H1 (cell line): ENCODE measurements at regions not wholly inside any gene's neighbourhood (a gene's known extent, or its start where the extent isn't known, plus 50 kb on each side); places are given as distances from the start of the nearest gene placed in this dataset.

ENCODE experiments used
- CTCF ChIA-PET: fragments of 300-600 bp; sonication (Branson Sonifier 250); formaldehyde crosslinking; loops from one replicate; lab custom pipeline; 2021; ENCODE audit not compliant: partially characterized antibody; lab: Charles Lee
- POLR2A ChIA-PET: fragments of 300-600 bp; sonication (Branson Sonifier 250); formaldehyde crosslinking; loops from one replicate; lab custom pipeline; 2021; ENCODE audit warnings: inconsistent platforms; ENCODE audit not compliant: partially characterized antibody; lab: Charles Lee
- DNase-seq, 2 experiments: peaks; one replicate each; pipeline versions ENCODE4 v3.0.0 to v3.0.0-alpha.2; 2010 to 2022; ENCODE audit warnings: low spot score in 2 of 2, low read depth in 1 of 2, mixed read lengths in 1 of 2
- FAIRE-seq: peaks from 2 replicates; lab custom pipeline; 2011; peaks lifted over from hg19 to GRCh38; lab: Jason Lieb, UNC
- H2AFZ ChIP-seq: 2 replicates; pipeline ENCODE4 v1.8.1; 2012; ENCODE audit warnings: low read length, inconsistent platforms
- H2AK5ac ChIP-seq: 2 replicates; pipeline ENCODE4 v1.6.1; 2013; ENCODE audit warnings: low read depth, low read length
- H2BK120ac ChIP-seq: replicated peaks from 2 replicates; pipeline ENCODE3; 2013; ENCODE audit warnings: low read depth, low read length, inconsistent platforms
- H2BK12ac ChIP-seq: 2 replicates; pipeline ENCODE4 v1.6.1; 2013; ENCODE audit warnings: low read depth, low read length
- H2BK15ac ChIP-seq: 2 replicates; pipeline ENCODE4 v1.6.1; 2013; ENCODE audit warnings: low read length
- H2BK20ac ChIP-seq: 2 replicates; pipeline ENCODE4 v1.6.1; 2013; ENCODE audit warnings: low read length
- H2BK5ac ChIP-seq: 2 replicates; pipeline ENCODE4 v1.6.1; 2013; ENCODE audit warnings: low read depth, low read length
- H3K14ac ChIP-seq: 2 replicates; pipeline ENCODE4 v1.6.1; 2013; ENCODE audit warnings: inconsistent platforms; ENCODE audit not compliant: insufficient read length
- H3K18ac ChIP-seq: 2 replicates; pipeline ENCODE4 v1.6.1; 2013; ENCODE audit warnings: low read length; ENCODE audit errors: extremely low read depth
- H3K23ac ChIP-seq: 2 replicates; pipeline ENCODE4 v1.6.1; 2013; ENCODE audit warnings: inconsistent platforms; ENCODE audit not compliant: insufficient read length
- H3K23me2 ChIP-seq: 2 replicates; pipeline ENCODE4 v1.6.1; 2013; ENCODE audit warnings: low read depth, low read length
- H3K27ac ChIP-seq: 2 replicates; pipeline ENCODE4 v1.6.1; 2011; ENCODE audit warnings: low read depth, low read length, inconsistent platforms
- H3K27me3 ChIP-seq, 4 experiments: replicated peaks in 1 of 4; 1 replicate in 1 of 4; 2 replicates in 3 of 4; pipeline versions ENCODE4 v1.6.1 to v1.8.1; 2011 to 2013; ENCODE audit warnings: low read length in 3 of 4, mild to moderate bottlenecking in 3 of 4, inconsistent platforms in 2 of 4, mixed read lengths in 2 of 4, moderate library complexity in 1 of 4; ENCODE audit not compliant: control insufficient read depth in 3 of 4, insufficient read depth in 3 of 4; ENCODE audit errors: extremely low read depth in 1 of 4
- H3K36me3 ChIP-seq, 4 experiments: 2 replicates each; pipeline versions ENCODE4 v1.6.1 to v1.8.1; 2011 to 2013; ENCODE audit warnings: mild to moderate bottlenecking in 4 of 4, low read length in 3 of 4, moderate library complexity in 2 of 4, control low read depth in 1 of 4, inconsistent platforms in 1 of 4; ENCODE audit not compliant: insufficient read depth in 4 of 4, control insufficient read depth in 2 of 4
- H3K4ac ChIP-seq: replicated peaks from 2 replicates; pipeline ENCODE3; 2013; ENCODE audit warnings: low read length, low read depth, mixed read lengths, inconsistent platforms; ENCODE audit not compliant: insufficient read length
- H3K4me1 ChIP-seq, 4 experiments: replicated peaks in 1 of 4; 1 replicate in 1 of 4; 2 replicates in 3 of 4; pipeline versions ENCODE4 v1.6.1 to v1.8.1; 2011 to 2013; ENCODE audit warnings: low read length in 3 of 4, inconsistent platforms in 2 of 4, mixed read lengths in 1 of 4; ENCODE audit not compliant: insufficient read depth in 4 of 4, control insufficient read depth in 3 of 4
- H3K4me2 ChIP-seq, 2 experiments: 2 replicates each; pipeline versions ENCODE4 v1.6.1 to v1.8.1; 2011 to 2013; ENCODE audit warnings: low read depth in 2 of 2, low read length in 2 of 2, control low read depth in 1 of 2, inconsistent platforms in 1 of 2, mild to moderate bottlenecking in 1 of 2; ENCODE audit not compliant: insufficient read depth in 1 of 2
- H3K4me3 ChIP-seq, 4 experiments: fragments of 200-600, 300-600 bp in 1 of 4; sonication (generic), shearing (Covaris generic), sonication (Bioruptor Twin) in 1 of 4; 2 replicates each; pipeline versions ENCODE4 v1.5.1 to v1.8.1; 2011 to 2016; ENCODE audit warnings: low read length in 4 of 4, low read depth in 3 of 4, control low read depth in 2 of 4, inconsistent platforms in 2 of 4, mild to moderate bottlenecking in 2 of 4, mixed read lengths in 1 of 4, moderate library complexity in 1 of 4; ENCODE audit not compliant: insufficient read depth in 2 of 4; ENCODE audit errors: extremely low read depth in 1 of 4
- H3K56ac ChIP-seq: replicated peaks from 2 replicates; pipeline ENCODE3; 2013; ENCODE audit warnings: low read depth, mild to moderate bottlenecking, mixed read lengths, low read length, inconsistent platforms; ENCODE audit not compliant: insufficient read length
- H3K79me1 ChIP-seq: 2 replicates; pipeline ENCODE4 v1.6.1; 2013; ENCODE audit warnings: low read depth, low read length, control low read depth
- H3K79me2 ChIP-seq, 2 experiments: 2 replicates each; pipeline versions ENCODE4 v1.6.1 to v1.8.1; 2012 to 2013; ENCODE audit warnings: low read length in 2 of 2, mild to moderate bottlenecking in 2 of 2, inconsistent platforms in 1 of 2; ENCODE audit not compliant: insufficient read depth in 2 of 2, control insufficient read depth in 1 of 2
- H3K9ac ChIP-seq, 4 experiments: replicated peaks in 1 of 4; 1 replicate in 1 of 4; 2 replicates in 3 of 4; pipeline versions ENCODE4 v1.6.1 to v1.8.1; 2011 to 2013; ENCODE audit warnings: low read depth in 3 of 4, low read length in 3 of 4, control low read depth in 2 of 4, mild to moderate bottlenecking in 2 of 4, moderate library complexity in 2 of 4, inconsistent platforms in 1 of 4; ENCODE audit errors: extremely low read depth in 1 of 4
- H3K9me3 ChIP-seq, 2 experiments: 2 replicates each; pipeline versions ENCODE4 v1.6.1 to v1.8.1; 2012 to 2013; ENCODE audit warnings: mild to moderate bottlenecking in 2 of 2, moderate library complexity in 2 of 2, control low read depth in 1 of 2, inconsistent platforms in 1 of 2, low read depth in 1 of 2, low read length in 1 of 2, mixed read lengths in 1 of 2; ENCODE audit not compliant: insufficient read depth in 2 of 2
- H4K20me1 ChIP-seq, 2 experiments: replicated peaks in 1 of 2; 2 replicates each; pipeline versions ENCODE3 to v1.8.1; 2011 to 2013; ENCODE audit warnings: inconsistent platforms in 2 of 2, low read length in 2 of 2, mild to moderate bottlenecking in 1 of 2; ENCODE audit not compliant: insufficient read depth in 2 of 2, control insufficient read depth in 1 of 2
- H4K5ac ChIP-seq: 2 replicates; pipeline ENCODE4 v1.6.1; 2013; ENCODE audit warnings: low read length, low read depth, mixed read lengths, inconsistent platforms; ENCODE audit not compliant: insufficient read length
- H4K8ac ChIP-seq: 2 replicates; pipeline ENCODE4 v1.8.0; 2013; ENCODE audit warnings: mild to moderate bottlenecking, moderate library complexity, low read length, inconsistent platforms; ENCODE audit not compliant: insufficient read depth; ENCODE audit errors: extremely low read depth
- H4K91ac ChIP-seq: replicated peaks from 2 replicates; pipeline ENCODE3; 2013; ENCODE audit warnings: low read length, mixed read lengths, inconsistent platforms; ENCODE audit not compliant: insufficient read length
- BCL11A ChIP-seq, 2 experiments: IDR thresholded peaks; one replicate each; pipeline ENCODE4 v1.6.1; 2011; ENCODE audit warnings: low read depth in 2 of 2, low read length in 2 of 2, mild to moderate bottlenecking in 2 of 2

GRCh38 chr14:39884091-39884490 lies 451.9 kb upstream of the FBXO33 start:
- H3K9me3 ChIP-seq = no peaks in the 10 kb centered on the region
- no peak for TF ChIP-seq BCL11A (IDR thresholded peaks at IDR 0.05; ENCODE audit: low read depth in 2 of 2, low read length in 2 of 2)
- no peaks in the 10 kb centered on the region for H3K79me2 ChIP-seq
- H3K36me3 ChIP-seq = no peaks in the 10 kb centered on the region
- no peak overlapping the region for H3K56ac ChIP-seq
- H4K5ac ChIP-seq = no peak overlapping the region
- no peak overlapping the region for H3K4me2 ChIP-seq
- H2AFZ ChIP-seq = no peak overlapping the region
- no peak overlapping the region for H2BK5ac ChIP-seq
- DNase-seq = no peak
- FAIRE-seq = no peak
- H2BK120ac ChIP-seq = no peak overlapping the region
- no peaks in the 10 kb centered on the region; a peak in 1 of 7 replicates for H3K4me1 ChIP-seq
- H3K18ac ChIP-seq = no peak overlapping the region
- H4K91ac ChIP-seq = no peak overlapping the region
- H3K27me3 ChIP-seq = no peaks in the 10 kb centered on the region
- H3K9ac ChIP-seq = no peak overlapping the region
- no peak overlapping the region for H3K23ac ChIP-seq
- H3K27ac ChIP-seq = no peak overlapping the region
- H3K14ac ChIP-seq = no peak overlapping the region
- H3K23me2 ChIP-seq = no peaks in the 10 kb centered on the region
- no peak overlapping the region for H2BK15ac ChIP-seq
- H2BK20ac ChIP-seq = no peak overlapping the region
- no peaks in the 10 kb centered on the region for H3K79me1 ChIP-seq
- ChIA-PET POLR2A (no interaction called here), CTCF (no interaction called here)
- H3K4ac ChIP-seq = no peak overlapping the region
- no peak overlapping the region for H2BK12ac ChIP-seq
- H2AK5ac ChIP-seq = no peak overlapping the region
- no peak overlapping the region for H3K4me3 ChIP-seq
- no peak overlapping the region for H4K8ac ChIP-seq
- no peaks in the 10 kb centered on the region for H4K20me1 ChIP-seq
